PC-3 (cell line): ENCODE measurements at regions not wholly inside any gene's neighbourhood (a gene's known extent, or its start where the extent isn't known, plus 50 kb on each side); places are given as distances from the start of the nearest gene placed in this dataset.
"Not testable (repeated sequence)": the region's sequence is repeated elsewhere in the genome, so short reads cannot be mapped to it uniquely, and the experiment has no call there.

Source experiments
- ATAC-seq: fragments of 200-7000 bp; cut with Tn5 transposase; 2 replicates; pipeline ENCODE4 v1.9.1; 2020; ENCODE audit warnings: mild to moderate bottlenecking, moderate library complexity
- BruUV-seq: library from RNA; stranded (reverse); fragments of 400-500 nt; replicated peaks from 2 replicates; lab custom pipeline; 2021; lab: Mats Ljungman, UMichigan
- CTCF ChIA-PET: fragments of 300-600 bp; sonication (Branson Sonifier 250); formaldehyde crosslinking; loops from one replicate; lab custom pipeline; 2022; ENCODE audit warnings: antibody characterized with exemption; lab: Charles Lee
- POLR2A ChIA-PET: fragments of 300-600 bp; sonication (Branson Sonifier 250); formaldehyde crosslinking; loops from one replicate; lab custom pipeline; 2022; ENCODE audit warnings: antibody characterized with exemption; ENCODE audit not compliant: unreplicated experiment; lab: Charles Lee
- DNase-seq: peaks from one replicate; pipeline ENCODE4 v3.0.0-alpha.2; 2015
- H2AFZ ChIP-seq: fragments of 300-600 bp; sonication (generic); 2 replicates; pipeline ENCODE4 v1.6.0; 2016; ENCODE audit warnings: antibody characterized with exemption, low read length
- H3F3A ChIP-seq: fragments of 300-600 bp; sonication (generic); one replicate; pipeline ENCODE4 v1.6.0; 2017; ENCODE audit warnings: antibody characterized with exemption, low read length, control low read depth, mild to moderate bottlenecking; ENCODE audit not compliant: unreplicated experiment
- H3K27ac ChIP-seq: fragments of 300-600 bp; sonication (generic); 2 replicates; pipeline ENCODE4 v1.5.1; 2016; ENCODE audit warnings: mild to moderate bottlenecking, low read length
- H3K27me3 ChIP-seq: fragments of 300-600 bp; sonication (generic); 2 replicates; pipeline ENCODE4 v1.6.1; 2016; ENCODE audit warnings: low read length, mixed read lengths
- H3K36me3 ChIP-seq: fragments of 300-600 bp; sonication (generic); 2 replicates; pipeline ENCODE4 v1.6.1; 2016; ENCODE audit warnings: low read depth, mixed run types, low read length, mixed read lengths
- H3K4me1 ChIP-seq: fragments of 300-600 bp; sonication (generic); 2 replicates; pipeline ENCODE4 v1.5.1; 2016; ENCODE audit warnings: low read length; ENCODE audit not compliant: insufficient read depth
- H3K4me2 ChIP-seq: fragments of 300-600 bp; sonication (generic); 2 replicates; pipeline ENCODE4 v1.6.0; 2016; ENCODE audit warnings: low read length
- H3K4me3 ChIP-seq: fragments of 300-600 bp; sonication (generic); 2 replicates; pipeline ENCODE4 v1.5.1; 2016; ENCODE audit warnings: mild to moderate bottlenecking, low read length, mixed read lengths
- H3K79me2 ChIP-seq: fragments of 300-600 bp; sonication (generic); 2 replicates; pipeline ENCODE4 v1.6.1; 2017; ENCODE audit warnings: low read length, mixed read lengths
- H3K9ac ChIP-seq: fragments of 300-600 bp; sonication (generic); 2 replicates; pipeline ENCODE4 v1.6.0; 2016; ENCODE audit warnings: mild to moderate bottlenecking, low read length
- H3K9me2 ChIP-seq: fragments of 300-600 bp; sonication (generic); replicated peaks from 2 replicates; pipeline ENCODE4 v1.6.1; 2016; ENCODE audit warnings: mixed run types, low read length, mixed read lengths
- H3K9me3 ChIP-seq: fragments of 300-600 bp; sonication (generic); 2 replicates; pipeline ENCODE4 v1.6.1; 2016; ENCODE audit warnings: low read length, mixed read lengths
- H4K20me1 ChIP-seq: fragments of 300-600 bp; sonication (generic); 2 replicates; pipeline ENCODE4 v1.6.1; 2016; ENCODE audit warnings: low read length, mixed read lengths
- CTCF ChIP-seq: fragments of 300-600 bp; sonication (generic); conservative IDR thresholded peaks from 2 replicates; pipeline ENCODE4 v1.5.1; 2017; ENCODE audit warnings: antibody characterized with exemption, low read depth, mild to moderate bottlenecking, low read length
- EZH2 ChIP-seq: fragments of 300-600 bp; sonication (generic); IDR thresholded peaks from one replicate; pipeline ENCODE4 v1.6.1; 2017; ENCODE audit warnings: antibody characterized with exemption, mild to moderate bottlenecking, low read length; ENCODE audit not compliant: unreplicated experiment
- EZH2phosphoT487 ChIP-seq: fragments of 300-600 bp; sonication (generic); IDR thresholded peaks from 2 replicates; pipeline ENCODE4 v1.6.1; 2018; ENCODE audit warnings: mild to moderate bottlenecking, antibody characterized with exemption, low read length, borderline replicate concordance
- intact Hi-C: fragments of 100-400 bp; cut with micrococcal nuclease; formaldehyde crosslinking; loops from 2 replicates; pipeline ENCODE4 v1.9.0; 2023

DNA sequence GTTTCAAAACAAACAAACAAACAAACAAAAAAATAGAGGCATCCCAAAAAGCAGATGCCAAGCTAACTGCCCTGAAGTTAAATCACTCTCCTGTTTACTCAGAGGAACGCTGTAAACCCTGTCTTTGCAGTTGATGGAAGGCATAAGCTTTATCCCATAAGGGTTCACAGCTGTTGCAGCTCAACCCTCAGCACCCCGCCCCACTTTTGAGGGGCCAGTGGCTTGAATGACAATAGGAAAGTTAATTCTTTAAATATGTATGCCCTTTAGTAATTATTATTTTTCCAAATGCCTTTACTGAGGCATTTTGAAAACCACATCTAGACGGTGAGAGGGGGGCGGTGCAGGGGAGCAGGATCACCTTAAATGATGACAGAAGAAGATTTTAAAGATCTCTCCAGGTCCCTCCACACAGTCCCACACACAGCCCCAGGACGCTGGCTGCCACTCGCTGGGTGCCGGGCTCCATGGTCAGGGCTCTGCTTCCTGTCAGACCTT lies 272.1 kb downstream of the FAM43A start:
- CTCF ChIA-PET = no interaction called here
- no peaks in the 10 kb centered on the region for H3K4me1 ChIP-seq
- no peak overlapping the region for H2AFZ ChIP-seq
- no peak overlapping the region for H3K4me3 ChIP-seq
- POLR2A ChIA-PET = no interaction called here
- H3K9me2 ChIP-seq = no peaks in the 10 kb centered on the region
- no peak for ATAC-seq
- H3F3A ChIP-seq = no peaks in the 10 kb centered on the region
- no peaks in the 10 kb centered on the region for H3K79me2 ChIP-seq
- no peak overlapping the region for H3K4me2 ChIP-seq
- H3K9me3 ChIP-seq = no peaks in the 10 kb centered on the region
- H4K20me1 ChIP-seq = no peaks in the 10 kb centered on the region
- H3K27me3 ChIP-seq = no peaks in the 10 kb centered on the region
- H3K36me3 ChIP-seq = no peaks in the 10 kb centered on the region
- H3K27ac ChIP-seq = no peak overlapping the region
- no peak overlapping the region for H3K9ac ChIP-seq
- no TSS peak for BruUV-seq
- DNase-seq = no peak
- intact Hi-C loops = no loop called here
- TF ChIP-seq EZH2 (no peak), EZH2phosphoT487 (no peak), CTCF (no peak)

DNA sequence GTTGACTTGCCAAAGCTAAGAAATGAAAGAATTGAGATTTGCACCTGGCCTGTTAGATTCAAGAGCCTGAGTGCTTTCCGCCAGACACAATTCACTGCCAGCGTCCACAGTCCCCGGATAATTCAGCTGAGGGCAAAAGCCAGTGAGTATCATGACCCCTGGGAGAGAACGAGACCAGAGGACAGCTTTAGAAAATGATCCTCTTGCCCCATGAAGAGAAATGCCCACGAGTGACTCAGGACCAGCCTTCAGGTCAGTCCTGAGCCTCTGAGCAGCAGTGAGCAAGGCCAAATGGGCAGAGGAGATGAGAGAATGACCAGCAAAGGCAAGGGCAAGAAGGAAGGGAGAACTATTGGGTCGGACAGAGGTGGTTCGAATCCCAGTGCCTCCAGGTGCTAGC lies 273.5 kb downstream of the FAM43A start:
- intact Hi-C loops = no loop called here
- H3K9me3 ChIP-seq = no peaks in the 10 kb centered on the region
- no peaks in the 10 kb centered on the region for H3K36me3 ChIP-seq
- H3K27ac ChIP-seq = no peak overlapping the region
- H3K4me2 ChIP-seq = no peak overlapping the region
- H3F3A ChIP-seq = no peaks in the 10 kb centered on the region
- no peaks in the 10 kb centered on the region for H3K27me3 ChIP-seq
- no peaks in the 10 kb centered on the region for H3K4me1 ChIP-seq
- no TSS peak for BruUV-seq
- no peaks in the 10 kb centered on the region for H4K20me1 ChIP-seq
- no peak overlapping the region for H3K4me3 ChIP-seq
- no peaks in the 10 kb centered on the region for H3K79me2 ChIP-seq
- TF ChIP-seq EZH2 = no peak
- no peak for TF ChIP-seq EZH2phosphoT487
- no peak for TF ChIP-seq CTCF
- no peak for ATAC-seq
- no peak for DNase-seq
- no peak overlapping the region for H2AFZ ChIP-seq
- no peak overlapping the region for H3K9ac ChIP-seq
- H3K9me2 ChIP-seq = no peaks in the 10 kb centered on the region
- CTCF ChIA-PET = no interaction called here
- POLR2A ChIA-PET = no interaction called here

- H3K4me2 ChIP-seq, H3F3A ChIP-seq, H3K9me2 ChIP-seq, BruUV-seq, H3K9me3 ChIP-seq, H2AFZ ChIP-seq, H3K4me1 ChIP-seq, H3K36me3 ChIP-seq, H3K27me3 ChIP-seq, ATAC-seq, CTCF ChIA-PET, DNase-seq, H3K27ac ChIP-seq, H3K79me2 ChIP-seq, intact Hi-C loops, H3K9ac ChIP-seq, POLR2A ChIA-PET, H3K4me3 ChIP-seq, H4K20me1 ChIP-seq: not testable (repeated sequence)
These were observed 274.0 kb downstream of the FAM43A start for GRCh38 chr3:194959666-194960065.
